LNCaP clone FGC (cell line): ENCODE measurements at regions not wholly inside any gene's neighbourhood (a gene's known extent, or its start where the extent isn't known, plus 50 kb on each side); places are given as distances from the start of the nearest gene placed in this dataset.
A peak's percentile ranks its signal among the peaks of the same experiment; 100 is the strongest.

Experiments
- DNase-seq: peaks from one replicate; pipeline ENCODE4 v3.0.0-alpha.2; 2011; ENCODE audit warnings: low read depth
- H3K4me3 ChIP-seq: 2 replicates; pipeline ENCODE4 v1.5.1; 2011; ENCODE audit warnings: mild to moderate bottlenecking, low read depth, low read length, control low read depth
- CTCF ChIP-seq: IDR thresholded peaks from 2 replicates; pipeline ENCODE4 v1.5.1; 2012; ENCODE audit warnings: mild to moderate bottlenecking; ENCODE audit not compliant: control insufficient read depth, insufficient read depth; ENCODE audit errors: extremely low read depth

GRCh38 chr21:17370916-17371315 lies 141.9 kb upstream of the CXADR start:
- H3K4me3 ChIP-seq: no peak overlapping the region
- TF ChIP-seq CTCF: no peak
- no peak for DNase-seq

- H3K4me3 ChIP-seq: no peak overlapping the region
- DNase-seq: no peak
- no peak for TF ChIP-seq CTCF
Measured at GRCh38 chr21:17371450-17371849, 141.4 kb upstream of the CXADR start.

GRCh38 chr21:17372200-17372599 lies 140.6 kb upstream of the CXADR start:
- H3K4me3 ChIP-seq: no peak overlapping the region
- no peak for TF ChIP-seq CTCF
- DNase-seq: peak; percentile 54

GRCh38 chr21:17386498-17386897 lies 126.3 kb upstream of the CXADR start:
- H3K4me3 ChIP-seq: no peak overlapping the region
- no peak for TF ChIP-seq CTCF
- no peak for DNase-seq

GRCh38 chr21:17387030-17387617 lies 125.7 kb upstream of the CXADR start:
- DNase-seq: peak; percentile 41
- no peak overlapping the region for H3K4me3 ChIP-seq
- TF ChIP-seq CTCF: peak; percentile 58

- no peak for DNase-seq
- H3K4me3 ChIP-seq: no peak overlapping the region
- TF ChIP-seq CTCF: no peak
Measured at GRCh38 chr21:17388226-17388625, 124.6 kb upstream of the CXADR start.

GRCh38 chr21:17389311-17389710 lies 123.5 kb upstream of the CXADR start:
- no peak overlapping the region for H3K4me3 ChIP-seq
- no peak for DNase-seq
- TF ChIP-seq CTCF: no peak
